NCI-H146 (cell line): ENCODE measurements at regions not wholly inside any gene's neighbourhood (a gene's known extent, or its start where the extent isn't known, plus 50 kb on each side); places are given as distances from the start of the nearest gene placed in this dataset.
"Not testable (repeated sequence)": the region's sequence is repeated elsewhere in the genome, so short reads cannot be mapped to it uniquely, and the experiment has no call there.

Experiments
- DNase-seq: peaks from one replicate; lab custom pipeline; 2025; lab: John Stamatoyannopoulos, UW

DNA sequence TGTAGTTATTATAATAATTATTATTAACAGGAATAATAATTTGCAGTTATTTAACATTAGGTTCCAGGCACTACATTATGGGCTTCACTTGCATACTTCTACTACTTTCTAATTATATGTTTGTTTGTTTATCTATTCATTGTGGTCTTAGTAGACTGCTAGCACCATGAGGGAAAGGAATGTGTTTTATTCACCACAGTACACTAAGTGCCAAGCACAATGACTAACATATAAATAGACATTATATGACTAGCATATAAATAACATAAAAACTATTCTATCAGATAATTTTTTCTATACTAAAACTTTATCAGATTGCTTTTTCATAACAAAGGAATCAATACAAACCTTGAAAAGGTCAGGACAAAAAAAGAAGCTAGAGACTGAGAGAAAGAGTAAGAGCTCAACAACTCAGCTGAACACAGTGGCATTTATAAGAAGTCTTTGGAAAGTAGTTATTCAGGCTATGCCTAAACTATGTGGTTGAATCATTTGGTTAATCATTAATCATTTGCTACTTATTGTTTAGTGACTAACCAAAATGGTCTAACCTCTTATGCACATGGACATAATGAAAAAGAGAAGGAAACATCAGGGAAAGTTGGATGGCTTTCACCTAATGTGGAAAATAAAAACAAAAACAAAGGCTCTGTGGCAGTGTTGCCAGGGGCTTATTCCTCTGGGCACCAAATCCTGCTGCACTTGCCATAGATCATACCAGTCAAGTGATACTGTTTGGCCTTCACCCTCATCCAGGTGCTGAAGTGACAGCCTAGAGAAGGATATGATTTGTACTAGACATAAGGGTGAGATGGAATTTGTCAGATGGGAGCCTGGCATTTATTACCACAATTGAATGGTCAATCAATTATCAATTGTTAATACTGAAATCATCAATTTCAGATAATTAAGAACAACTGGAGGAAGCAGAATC lies 174.9 kb downstream of the ETAA1 start:
- no peak for DNase-seq

DNA sequence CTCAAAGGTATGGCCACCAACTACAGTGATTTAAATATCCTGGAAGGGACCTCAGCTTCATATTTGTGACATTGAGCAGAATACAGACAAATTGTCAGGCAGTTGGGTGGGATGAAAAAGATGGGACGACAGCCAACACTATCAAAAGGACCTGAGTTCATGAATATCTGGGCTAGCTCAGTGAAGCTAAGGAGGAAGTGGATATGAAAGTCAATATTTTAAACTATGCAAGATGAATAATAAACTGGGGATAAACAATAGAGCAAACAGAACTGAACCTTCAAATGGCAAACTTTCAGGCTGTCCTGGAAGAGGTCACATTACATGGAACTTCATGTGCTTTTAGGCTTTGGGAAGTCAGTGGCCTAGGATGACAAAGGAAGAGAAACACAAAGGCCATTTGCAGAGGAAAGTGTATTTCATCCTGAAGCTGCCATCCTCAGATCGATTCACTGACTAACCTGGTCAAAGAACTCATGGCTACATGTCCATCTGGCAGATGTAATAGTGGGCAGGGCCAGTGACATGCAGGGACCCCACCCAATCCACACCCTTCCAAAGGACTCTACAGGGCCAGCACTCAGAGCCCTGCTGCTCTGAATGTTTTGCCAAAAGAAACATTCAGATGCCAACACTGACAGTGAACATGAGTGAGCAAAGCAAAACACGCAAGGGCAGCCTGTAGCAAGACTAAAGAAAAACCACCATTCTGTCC lies 175.7 kb downstream of the ETAA1 start:
- DNase-seq: no peak

DNA sequence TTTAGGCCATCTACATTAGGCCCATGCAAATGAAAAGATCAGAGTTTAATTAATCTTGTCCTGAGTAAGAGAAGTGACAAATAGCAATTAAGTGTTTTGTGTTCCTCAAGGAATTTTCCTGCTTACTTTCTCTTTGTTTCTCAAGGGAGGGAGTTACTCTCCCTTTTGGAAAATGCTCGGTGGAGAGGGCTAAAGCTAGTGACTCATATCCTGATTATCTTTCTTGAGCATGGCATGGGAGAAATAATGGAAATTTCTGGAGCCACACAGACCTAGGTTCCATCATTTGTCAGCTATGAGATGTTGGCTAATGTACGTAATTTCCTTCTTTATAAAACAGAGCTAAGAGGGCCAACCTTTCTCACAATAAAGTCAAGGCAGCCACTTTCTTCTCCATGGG lies 177.1 kb downstream of the ETAA1 start:
- no peak for DNase-seq

DNA sequence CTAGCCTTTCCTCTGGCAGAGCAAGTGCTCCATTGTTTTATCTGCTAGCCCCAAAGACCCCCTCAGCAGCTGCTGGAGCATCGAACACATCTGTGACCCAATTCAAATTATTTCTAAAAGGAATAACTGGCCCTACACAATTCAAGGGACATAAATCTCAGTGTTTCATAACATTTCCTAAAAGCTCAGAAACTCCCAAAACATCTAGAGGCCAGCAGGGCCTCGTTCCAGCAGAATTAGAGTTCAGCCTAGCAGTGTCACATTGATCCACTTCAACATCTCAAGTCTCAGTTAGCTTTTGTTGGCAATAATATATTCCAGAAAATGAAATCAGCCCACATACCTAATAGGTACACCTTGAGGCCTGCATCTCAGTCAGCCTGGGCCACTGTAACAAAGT lies 179.1 kb downstream of the ETAA1 start:
- DNase-seq: no peak

DNA sequence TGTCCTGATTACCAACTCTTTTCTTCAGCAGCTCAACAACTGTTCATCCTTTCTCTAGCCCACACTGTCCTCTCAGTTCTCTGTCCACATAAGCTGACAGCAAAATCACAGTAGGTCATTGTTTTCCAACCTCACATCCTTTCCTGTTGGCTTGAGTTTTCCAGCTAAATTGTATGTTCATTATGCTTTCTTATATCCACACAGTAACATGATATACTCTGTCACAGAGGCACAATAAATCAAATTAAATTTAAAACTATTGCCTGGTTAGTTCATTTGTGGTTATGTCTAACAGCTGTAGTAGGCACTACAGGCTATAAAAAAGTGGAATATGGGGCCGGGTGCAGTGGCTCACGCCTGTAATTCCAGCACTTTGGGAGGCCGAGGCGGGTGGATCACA lies 179.9 kb downstream of the ETAA1 start:
- DNase-seq: no peak

DNA sequence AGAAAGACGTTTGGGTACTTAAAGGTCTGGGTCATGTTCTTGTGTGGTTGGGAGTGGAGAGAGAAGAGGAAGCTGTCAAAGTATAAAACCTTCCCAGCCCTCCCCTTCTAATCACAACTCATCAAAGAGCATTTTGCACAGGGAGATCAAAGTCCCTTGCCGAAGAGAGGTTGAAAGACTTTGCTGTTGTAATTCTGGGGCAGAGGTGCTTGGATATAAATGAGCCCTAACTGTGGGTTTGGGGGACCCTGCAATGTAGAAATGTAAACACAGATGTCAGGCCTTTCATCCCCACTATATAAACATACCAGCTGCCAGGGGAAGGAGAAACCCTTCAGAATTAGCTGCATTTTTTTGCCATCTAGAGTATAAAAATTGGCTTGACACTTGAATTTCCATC lies 182.1 kb downstream of the ETAA1 start:
- no peak for DNase-seq

DNA sequence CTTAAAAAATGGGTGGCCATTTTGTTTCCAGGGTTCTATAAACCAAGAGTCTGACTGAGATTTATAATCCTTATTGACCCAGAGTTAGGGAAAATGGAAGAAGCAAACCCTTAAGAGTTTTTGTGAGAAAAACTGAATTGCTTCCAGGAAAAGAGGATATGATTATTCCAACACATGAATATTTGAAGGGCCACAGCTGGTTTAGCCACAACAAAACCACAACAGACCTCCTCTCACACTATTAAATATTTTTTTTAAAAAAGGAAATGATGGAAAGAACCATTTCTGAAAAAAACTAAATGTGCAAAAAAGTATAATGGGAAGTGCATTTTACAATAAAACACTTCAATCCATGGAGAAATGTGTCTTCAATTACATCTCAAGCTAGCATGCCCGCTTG lies 182.7 kb downstream of the ETAA1 start:
- DNase-seq: no peak

DNA sequence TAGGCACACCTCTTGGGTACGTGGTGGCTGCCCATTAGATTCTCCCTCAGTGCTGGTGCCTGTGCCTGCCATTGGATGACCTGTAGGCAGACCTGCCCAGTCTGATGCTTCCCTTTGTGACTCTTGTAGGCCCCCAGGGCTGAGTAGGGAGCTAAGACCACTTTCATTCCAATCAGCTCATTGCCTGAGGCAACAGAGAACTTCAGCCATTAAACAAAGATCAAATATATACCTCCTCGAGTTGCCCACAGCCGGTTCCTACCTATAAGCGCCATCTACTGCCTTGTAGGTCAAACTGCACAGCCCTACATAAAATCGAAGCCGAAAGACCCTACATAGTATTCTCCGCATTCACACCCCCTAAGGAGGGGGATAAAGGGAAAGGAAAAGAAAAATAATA lies 184.6 kb downstream of the ETAA1 start:
- DNase-seq: peak; percentile 12

DNA sequence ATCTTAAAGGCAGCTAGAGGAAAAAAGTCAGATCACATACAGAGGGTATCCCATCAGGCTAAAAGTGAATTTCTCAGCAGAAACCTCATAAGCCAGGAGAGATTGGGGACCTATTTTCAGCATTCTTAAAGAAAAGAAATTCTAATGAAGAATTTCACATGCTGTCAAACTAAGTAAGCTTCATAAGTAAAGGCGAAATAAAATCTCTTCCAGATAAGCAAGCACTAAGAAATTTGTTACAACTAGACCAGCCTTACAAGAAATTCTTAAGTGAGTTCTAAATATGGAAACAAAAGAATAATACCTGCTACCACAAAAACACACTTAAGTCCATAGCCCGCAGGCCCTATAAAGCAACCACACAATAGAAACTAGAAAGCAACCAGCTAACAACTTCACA lies 186.1 kb downstream of the ETAA1 start:
- no peak for DNase-seq

DNA sequence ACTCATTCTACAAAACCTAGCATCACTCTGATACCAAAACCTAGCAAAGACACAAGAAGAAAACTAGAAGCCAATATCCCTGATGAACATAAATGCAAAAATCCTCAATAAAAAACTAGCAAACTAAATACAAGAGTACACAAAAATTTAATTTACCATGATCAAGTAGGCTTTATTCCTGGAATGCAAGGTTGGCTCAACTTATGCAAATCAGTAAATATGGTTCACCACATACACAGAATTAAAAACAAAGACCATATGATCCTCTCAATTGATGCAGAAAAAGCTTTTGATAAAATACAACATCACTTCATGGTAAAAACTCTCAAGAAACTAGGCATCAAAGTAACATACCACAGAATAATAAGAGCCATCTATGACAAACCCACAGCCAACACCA lies 188.3 kb downstream of the ETAA1 start:
- no peak for DNase-seq

DNA sequence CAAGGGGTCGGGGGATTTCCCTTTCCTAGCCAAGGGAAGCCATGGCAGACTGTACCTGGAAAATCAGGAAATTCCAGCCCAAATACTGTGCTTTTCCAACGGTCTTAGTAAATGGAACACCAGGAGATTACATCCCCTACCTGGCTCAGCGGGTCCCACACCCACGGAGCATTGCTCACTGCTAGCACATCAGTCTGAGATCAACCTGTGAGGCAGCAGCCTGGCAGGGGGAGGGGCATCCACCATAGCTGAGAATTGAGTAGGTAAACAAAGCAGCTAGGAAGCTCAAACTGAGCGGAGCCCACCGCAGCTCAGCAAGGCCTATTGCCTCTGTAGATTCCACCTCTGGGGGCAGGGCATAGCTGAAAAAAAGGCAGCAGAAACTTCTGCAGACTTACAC lies 192.0 kb downstream of the ETAA1 start:
- DNase-seq: not testable (repeated sequence)

DNA sequence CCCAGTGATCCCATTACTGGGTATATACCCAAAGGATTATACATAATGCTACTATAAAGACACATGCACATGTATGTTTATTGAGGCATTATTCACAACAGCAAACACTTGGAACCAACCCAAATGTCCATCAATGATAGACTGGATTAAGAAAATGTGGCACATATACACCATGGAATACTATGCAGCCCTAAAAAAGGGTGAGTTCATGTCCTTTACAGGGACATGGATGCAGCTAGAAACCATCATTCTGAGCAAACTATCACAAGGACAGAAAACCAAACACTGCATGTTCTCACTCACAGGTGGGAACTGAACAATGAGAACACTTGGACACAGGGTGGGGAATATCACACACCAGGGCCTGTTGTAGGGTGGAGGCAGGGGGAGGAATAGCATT lies 197.4 kb downstream of the ETAA1 start:
- not testable (repeated sequence) for DNase-seq

DNA sequence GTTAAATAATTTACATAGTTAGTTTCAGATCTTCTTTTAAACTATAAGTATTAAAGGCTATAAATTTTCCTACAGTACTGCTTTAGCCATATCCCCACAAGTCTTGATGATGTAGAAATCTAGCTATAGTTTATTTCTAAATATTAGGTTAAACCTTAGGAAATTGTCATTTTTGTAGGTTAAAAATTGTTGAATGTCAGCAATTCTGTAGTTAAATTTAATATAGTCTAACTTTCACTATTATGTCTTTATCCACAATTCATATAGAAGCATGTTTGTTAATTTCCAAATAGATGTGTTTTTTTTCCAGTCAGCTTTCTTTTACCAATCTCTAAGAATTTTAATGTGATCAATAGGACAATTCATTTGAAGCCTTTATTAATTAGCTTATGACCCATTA lies 199.7 kb downstream of the ETAA1 start:
- no peak for DNase-seq

DNA sequence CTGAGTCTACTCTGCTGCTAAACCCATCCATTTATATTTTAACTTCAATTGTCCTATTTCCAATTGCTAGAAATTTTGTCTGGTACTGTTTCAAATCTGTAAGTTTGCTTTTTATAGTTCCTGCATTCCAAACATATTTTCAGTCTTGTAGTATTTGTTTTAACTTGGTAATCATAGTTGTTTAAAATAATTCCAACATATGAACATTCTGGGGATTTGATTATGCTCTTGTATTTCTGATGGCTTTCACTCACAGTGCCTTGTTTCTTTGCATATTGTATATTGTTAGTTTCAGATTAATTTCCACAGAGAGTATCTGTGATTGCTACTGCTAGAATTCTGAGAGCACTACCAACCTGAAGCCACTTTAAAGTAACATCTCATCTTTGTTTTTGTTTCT lies 202.4 kb downstream of the ETAA1 start:
- DNase-seq: no peak

DNA sequence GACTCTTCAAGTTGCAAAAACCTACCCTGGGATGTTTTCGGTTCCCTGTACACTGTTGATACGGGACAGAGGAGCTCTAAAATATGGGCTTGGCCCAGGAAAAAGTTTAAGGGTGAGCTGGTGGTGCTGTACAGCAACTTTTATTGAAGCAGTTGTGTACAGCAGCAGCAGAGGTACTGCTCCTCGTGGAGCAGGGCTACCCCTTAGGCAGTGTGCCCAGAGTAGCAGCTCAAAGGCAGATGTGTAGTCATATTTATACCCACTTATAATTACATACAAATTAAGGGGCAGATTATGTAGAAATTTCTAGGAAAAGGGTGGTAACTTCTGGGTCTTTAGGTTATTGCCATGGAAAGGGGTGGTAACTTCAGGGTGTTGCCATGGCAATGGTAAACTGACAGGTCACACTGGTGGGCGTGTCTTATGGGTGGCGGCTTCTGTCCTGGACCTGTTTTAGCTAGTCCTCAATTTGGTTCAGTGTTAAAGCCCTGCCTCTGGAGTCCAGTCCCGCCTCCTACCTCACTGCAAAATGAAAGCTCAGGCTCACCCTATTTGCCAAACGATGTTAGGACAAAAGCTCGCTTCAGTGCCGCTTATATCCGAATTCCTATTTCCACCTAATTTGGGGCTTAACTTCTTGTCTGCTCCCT lies 203.2 kb downstream of the ETAA1 start:
- no peak for DNase-seq

DNA sequence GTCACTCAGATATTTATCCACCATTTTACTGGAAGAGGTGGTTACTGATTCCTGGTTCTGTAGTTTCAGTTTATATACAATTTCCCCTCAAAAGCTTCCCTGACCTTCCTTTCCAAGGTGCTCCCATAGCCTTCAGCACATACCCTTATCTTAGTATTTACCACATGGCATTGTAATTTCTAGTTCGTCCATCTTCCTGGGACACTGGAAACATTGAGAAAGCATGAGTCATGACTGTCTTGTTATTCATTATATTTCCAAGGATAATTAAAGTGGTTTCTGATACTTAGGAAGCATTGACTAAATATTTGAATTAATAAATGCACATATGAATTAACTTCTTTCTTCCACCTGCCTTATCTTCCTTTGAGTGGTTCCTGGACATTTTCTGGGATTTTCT lies 203.8 kb downstream of the ETAA1 start:
- DNase-seq: no peak

DNA sequence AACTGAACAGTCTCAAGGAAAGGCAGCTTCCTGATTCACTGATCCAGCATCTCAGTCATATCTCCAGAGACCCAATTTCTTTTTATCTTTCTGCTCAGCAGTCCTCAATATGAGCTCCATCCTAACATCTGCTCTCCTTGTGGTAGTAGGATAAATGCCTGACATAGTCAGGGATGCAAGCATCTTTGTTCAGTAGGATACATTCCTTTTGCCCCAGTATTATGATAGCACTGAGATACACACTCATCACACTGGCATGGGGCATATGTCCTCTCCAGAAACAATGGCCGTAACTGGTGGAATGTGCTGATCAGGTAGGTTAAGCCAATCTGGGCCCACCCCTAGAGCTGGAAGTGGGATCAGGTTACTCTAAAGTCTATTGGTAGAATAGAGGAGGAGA lies 207.2 kb downstream of the ETAA1 start:
- no peak for DNase-seq

DNA sequence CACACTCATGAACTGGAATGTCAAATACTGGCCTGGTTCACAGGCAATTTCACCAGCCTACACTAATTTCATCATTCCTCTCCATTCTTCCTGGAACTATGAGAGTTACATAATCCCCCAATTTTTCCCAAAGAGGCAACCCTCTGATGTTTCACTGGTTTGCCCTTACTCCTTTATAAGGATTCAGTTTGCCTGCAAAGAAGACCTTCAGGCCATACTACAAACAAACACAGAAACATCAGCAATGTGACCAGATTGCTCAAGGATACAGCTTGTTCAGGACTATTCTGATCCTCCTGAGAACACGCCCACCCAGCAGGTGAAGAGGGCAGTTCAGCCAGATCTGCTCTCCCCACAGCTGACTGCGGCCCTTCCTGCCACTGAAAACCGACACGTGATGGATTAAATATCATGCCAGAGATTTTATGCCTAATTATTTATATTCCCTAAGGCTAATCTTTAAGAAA lies 215.5 kb downstream of the ETAA1 start:
- no peak for DNase-seq

DNA sequence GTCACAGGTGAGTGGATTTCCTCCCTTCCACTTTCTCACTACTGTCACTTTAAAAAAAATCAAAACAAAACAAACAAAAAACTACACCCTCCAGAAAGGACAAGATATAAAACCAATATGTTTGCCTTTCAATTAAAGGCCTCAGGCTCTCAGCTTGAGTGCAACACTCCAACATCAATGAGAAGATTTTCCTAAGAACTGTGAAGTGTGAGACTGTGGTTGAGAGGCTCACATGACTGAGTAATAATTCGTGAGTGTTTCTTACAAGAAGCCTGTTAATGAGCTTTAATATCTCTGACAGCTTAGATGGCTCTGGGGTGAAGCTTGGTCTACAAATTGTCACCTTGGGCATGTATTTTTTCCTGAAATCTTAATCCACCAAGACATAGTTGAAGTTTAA lies 216.1 kb downstream of the ETAA1 start:
- no peak for DNase-seq

DNA sequence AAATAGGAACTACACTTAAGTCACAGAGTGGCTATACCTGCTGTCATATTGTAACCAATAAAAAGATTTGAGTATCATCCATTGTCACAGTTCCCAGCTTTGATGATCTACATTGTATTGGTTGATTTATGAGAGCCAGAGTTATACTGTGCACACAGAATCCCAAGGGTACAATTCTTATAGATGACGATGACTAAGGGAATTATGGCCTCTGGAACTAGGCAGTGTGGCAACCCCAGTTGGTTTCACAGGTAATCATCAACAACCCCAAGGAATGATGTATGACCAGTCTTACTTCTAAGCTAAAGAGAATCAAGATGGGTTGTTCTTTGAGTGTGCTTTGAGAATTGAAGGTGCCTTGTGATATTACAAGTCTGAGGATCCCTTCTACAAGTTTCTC lies 217.3 kb downstream of the ETAA1 start:
- DNase-seq: no peak

DNA sequence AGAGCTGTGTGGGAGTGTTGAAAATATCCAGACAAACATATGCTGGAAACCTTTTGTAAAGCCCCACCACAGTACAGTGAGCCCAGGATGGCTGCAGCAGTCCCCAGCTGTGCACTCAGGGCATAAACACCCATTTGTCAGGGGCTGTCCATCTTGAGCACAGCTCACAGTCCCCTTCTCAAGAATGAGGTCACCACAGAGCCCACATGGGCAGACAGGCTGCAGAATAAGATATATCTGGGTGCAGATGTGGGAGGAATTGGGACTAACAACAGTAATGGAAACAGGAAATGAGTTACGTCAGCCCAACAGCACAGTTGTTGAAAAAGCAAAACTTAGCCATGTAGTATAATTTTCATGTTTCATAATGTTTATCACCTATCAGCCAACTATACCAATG lies 219.6 kb downstream of the ETAA1 start:
- no peak for DNase-seq

DNA sequence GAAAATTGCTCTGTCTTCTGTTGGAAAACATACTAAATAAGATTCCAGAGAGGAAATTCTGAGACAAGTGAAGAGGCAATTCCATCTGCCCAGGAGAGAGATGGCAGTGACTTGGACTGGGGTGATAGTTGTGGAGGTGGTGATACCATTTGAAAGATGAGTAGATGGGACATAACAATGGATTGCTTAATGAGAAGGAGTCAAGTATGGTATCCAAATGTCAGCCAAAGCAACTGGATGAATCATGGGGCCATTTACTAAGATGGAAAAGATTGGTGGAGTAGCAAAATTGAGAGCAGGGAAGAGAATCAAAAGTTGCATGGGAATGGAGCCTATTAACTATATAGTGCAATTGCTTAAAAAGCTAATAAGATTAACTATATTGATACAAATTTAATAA lies 222.1 kb downstream of the ETAA1 start:
- no peak for DNase-seq

DNA sequence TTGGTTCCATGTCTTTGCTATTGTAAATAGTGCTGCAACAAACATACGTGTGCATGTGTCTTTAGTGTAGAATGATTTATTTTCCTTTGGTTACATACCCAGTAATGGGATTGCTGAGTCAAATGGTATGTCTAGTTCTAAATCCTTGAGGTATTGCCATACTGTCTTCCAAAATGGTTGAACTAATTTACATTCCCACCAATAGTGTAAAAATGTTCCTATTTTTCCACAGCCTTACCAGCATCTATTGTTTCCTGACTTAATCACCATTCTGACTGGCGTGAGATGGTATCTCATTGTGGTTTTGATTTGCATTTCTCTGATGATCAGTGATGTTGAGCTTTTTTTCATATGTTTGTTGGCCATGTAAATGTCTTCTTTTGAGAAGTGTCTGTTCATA lies 226.6 kb downstream of the ETAA1 start:
- not testable (repeated sequence) for DNase-seq
